ENCODE measurements at regions not wholly inside any gene's neighbourhood (a gene's known extent, or its start where the extent isn't known, plus 50 kb on each side); places are given as distances from the start of the nearest gene placed in this dataset.
"Not testable (repeated sequence)": the region's sequence is repeated elsewhere in the genome, so short reads cannot be mapped to it uniquely, and the experiment has no call there.

GRCh38 chr5:10021248-10021647 is 228.4 kb downstream of the ATPSCKMT start:
- DNase-seq (ENCODE audit: insufficient read length, low spot score) = no peak
- no peak for FAIRE-seq

GRCh38 chr5:10019236-10019635 is 230.5 kb downstream of the ATPSCKMT start:
- no peak for TF ChIP-seq CTCF (IDR thresholded peaks at IDR 0.05; ENCODE audit: insufficient read depth, missing control alignments)
- DNase-seq (ENCODE audit: insufficient read length, low spot score) (no peak), FAIRE-seq (no peak)

More at GRCh38 chr5:10021248-10021647, 228.4 kb downstream of the ATPSCKMT start:
- no peak for TF ChIP-seq CTCF (IDR thresholded peaks at IDR 0.05; ENCODE audit: insufficient read depth, missing control alignments)

GRCh38 chr5:10018201-10019069 is 231.3 kb downstream of the ATPSCKMT start:
- DNase-seq (ENCODE audit: insufficient read length, low spot score) (no peak), FAIRE-seq (no peak)
- no peak for TF ChIP-seq CTCF (IDR thresholded peaks at IDR 0.05; ENCODE audit: insufficient read depth, missing control alignments)

- TF ChIP-seq CTCF (IDR thresholded peaks at IDR 0.05; ENCODE audit: insufficient read depth, missing control alignments) = no peak
- FAIRE-seq (no peak), DNase-seq (ENCODE audit: insufficient read length, low spot score) (no peak)
Observed at GRCh38 chr5:10017786-10018185, 231.9 kb downstream of the ATPSCKMT start.

- FAIRE-seq; DNase-seq (ENCODE audit: insufficient read length, low spot score): not testable (repeated sequence)
Observed at GRCh38 chr5:10016559-10016958, 233.1 kb downstream of the ATPSCKMT start.

- not testable (repeated sequence) for DNase-seq (ENCODE audit: insufficient read length, low spot score); FAIRE-seq
Observed at GRCh38 chr5:10015681-10016080, 234.0 kb downstream of the ATPSCKMT start.

- no peak for FAIRE-seq
- no peak for DNase-seq (ENCODE audit: insufficient read length, low spot score)
- TF ChIP-seq CTCF (IDR thresholded peaks at IDR 0.05; ENCODE audit: insufficient read depth, missing control alignments) = no peak
Observed at GRCh38 chr5:10009802-10010201, 239.9 kb downstream of the ATPSCKMT start.

- no peak for FAIRE-seq
- no peak for DNase-seq (ENCODE audit: insufficient read length, low spot score)
- no peak for TF ChIP-seq CTCF (IDR thresholded peaks at IDR 0.05; ENCODE audit: insufficient read depth, missing control alignments)
Observed at GRCh38 chr5:9987101-9987500, 262.6 kb downstream of the ATPSCKMT start.
